ENCODE measurements at regions not wholly inside any gene's neighbourhood (a gene's known extent, or its start where the extent isn't known, plus 50 kb on each side); places are given as distances from the start of the nearest gene placed in this dataset.

GRCh38 chr14:61106959-61107641, 126.1 kb downstream of the SLC38A6 start:
- DNase-seq (ENCODE audit: low read depth): peak; percentile 86
- no peak overlapping the region for H3K4me3 ChIP-seq (ENCODE audit: low read depth, low read length)
- peak; percentile 12 for TF ChIP-seq CTCF (IDR thresholded peaks at IDR 0.05; ENCODE audit: insufficient read depth, low read length)

- no peak for TF ChIP-seq CTCF (IDR thresholded peaks at IDR 0.05; ENCODE audit: insufficient read depth, low read length)
- no peak overlapping the region for H3K4me3 ChIP-seq (ENCODE audit: low read depth, low read length)
- DNase-seq (ENCODE audit: low read depth): no peak
These were observed 125.4 kb downstream of the SLC38A6 start for GRCh38 chr14:61106271-61106958.

GRCh38 chr14:61104358-61104757, 123.3 kb downstream of the SLC38A6 start:
- TF ChIP-seq CTCF (IDR thresholded peaks at IDR 0.05; ENCODE audit: insufficient read depth, low read length): no peak
- no peak overlapping the region for H3K4me3 ChIP-seq (ENCODE audit: low read depth, low read length)
- DNase-seq (ENCODE audit: low read depth): no peak

GRCh38 chr14:61103541-61104339, 122.7 kb downstream of the SLC38A6 start:
- peak overlapping the region; percentile 29 for H3K4me3 ChIP-seq (ENCODE audit: low read depth, low read length)
- no peak for TF ChIP-seq CTCF (IDR thresholded peaks at IDR 0.05; ENCODE audit: insufficient read depth, low read length)
- DNase-seq (ENCODE audit: low read depth): peak; percentile 97

GRCh38 chr14:61102549-61103466, 121.8 kb downstream of the SLC38A6 start:
- TF ChIP-seq CTCF (IDR thresholded peaks at IDR 0.05; ENCODE audit: insufficient read depth, low read length): no peak
- H3K4me3 ChIP-seq (ENCODE audit: low read depth, low read length): no peak overlapping the region
- no peak for DNase-seq (ENCODE audit: low read depth)
